ENCODE measurements at regions not wholly inside any gene's neighbourhood (a gene's known extent, or its start where the extent isn't known, plus 50 kb on each side); places are given as distances from the start of the nearest gene placed in this dataset.

DNA sequence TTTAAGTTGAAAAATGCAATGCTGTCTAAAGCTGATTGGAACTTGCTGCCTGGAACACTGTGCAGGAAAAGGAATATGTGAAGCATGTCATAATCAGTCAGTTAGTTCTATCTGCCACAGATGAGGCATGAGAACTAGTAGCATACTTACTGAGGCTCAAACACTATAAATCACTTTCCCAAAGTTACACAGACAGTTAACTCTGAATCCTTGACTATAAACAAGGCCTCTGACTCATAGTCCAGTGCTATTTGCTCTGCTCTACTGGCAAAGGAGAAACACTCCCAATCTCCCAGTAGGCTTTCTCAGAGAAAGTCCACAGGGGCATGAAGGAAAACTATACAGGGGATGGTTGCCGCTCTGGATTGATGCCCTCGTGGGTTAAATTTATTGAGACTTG lies 2078.4 kb upstream of the TENM3 start:
- Histone ChIP-seq H3K36me3 (replicated peaks in 1 of 2; ENCODE audit: control insufficient read depth in 1 of 2, insufficient read depth in 2 of 2, low read length in 2 of 2) (no peaks in the 10 kb centered on the region), H3K9me3 (ENCODE audit: low read length) (no peaks in the 10 kb centered on the region), H3K4me2 (ENCODE audit: low read depth, low read length) (no peak overlapping the region), H2AFZ (ENCODE audit: low read length) (no peak overlapping the region), H4K20me1 (ENCODE audit: insufficient read depth, low read length) (no peaks in the 10 kb centered on the region), H3K9ac (ENCODE audit: insufficient read depth, low read depth, low read length) (no peak overlapping the region), H3K4me3 (replicated peaks in 1 of 3; ENCODE audit: insufficient read depth in 1 of 3, low read depth in 2 of 3, low read length in 3 of 3) (no peak overlapping the region), H3K4me1 (ENCODE audit: insufficient read depth, low read length) (0 out of 2 replicates have a peak, but pooled peaks cover 6% of the 10 kb centered on the region), H3K79me2 (ENCODE audit: insufficient read depth, low read length) (no peaks in the 10 kb centered on the region), H3K27ac (ENCODE audit: extremely low read length, insufficient read depth, low read length) (no peak overlapping the region), H3K27me3 (ENCODE audit: control insufficient read depth in 1 of 2, insufficient read depth in 2 of 2, low read length in 2 of 2) (no peaks in the 10 kb centered on the region; a peak in 1 of 5 replicates)
- no TSS peak for BruUV-seq (replicated peaks)
- ChIA-PET CTCF (ENCODE audit: low intra/inter-chr PET ratio, low total read pairs) (no interaction called here), POLR2A (no interaction called here)
- in situ Hi-C loops (cut with HindIII; ENCODE audit: extremely low pct_ligation_motif_present, low pct_unique_long_range_greater_than_20kb) (no loop called here), intact Hi-C loops (cut with micrococcal nuclease; ENCODE audit: unreplicated experiment) (no loop called here)
- DNase-seq (ENCODE audit: low spot score) (peak; percentile 1), FAIRE-seq (no peak), ATAC-seq (peak; percentile 55; the same call in 1 of the 3 replicates)
- no peak for TF ChIP-seq GABPB1 (CRISPR knock-in tag; IDR thresholded peaks at IDR 0.05)
- 7% methylated on average over 2 of the region's 2 CpGs for WGBS (ENCODE audit: low lambda C conversion rate)

DNA sequence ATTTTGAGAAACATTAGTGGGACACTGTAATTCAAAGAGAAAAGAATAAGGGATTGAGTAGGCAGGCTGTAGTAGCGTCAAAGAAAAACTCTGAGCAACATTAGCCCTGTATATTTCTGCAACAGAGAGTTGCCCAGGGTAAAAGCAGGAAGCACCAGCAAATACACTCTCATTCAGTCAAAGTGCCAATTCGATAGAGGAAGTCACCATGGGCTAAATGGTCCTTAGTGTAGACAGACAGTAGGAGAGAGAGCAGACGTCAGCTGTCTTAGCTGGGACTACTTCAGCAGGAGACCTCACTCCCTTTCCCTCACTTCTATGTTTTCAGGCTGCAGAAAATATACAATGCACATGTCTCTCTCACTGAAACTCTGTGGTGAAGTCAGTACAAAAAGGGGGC lies 2073.8 kb upstream of the TENM3 start:
- Histone ChIP-seq H3K27ac (ENCODE audit: extremely low read length, insufficient read depth, low read length) (no peak overlapping the region), H3K4me3 (replicated peaks in 1 of 3; ENCODE audit: insufficient read depth in 1 of 3, low read depth in 2 of 3, low read length in 3 of 3) (no peak overlapping the region), H3K79me2 (ENCODE audit: insufficient read depth, low read length) (no peaks in the 10 kb centered on the region), H3K9me3 (ENCODE audit: low read length) (no peaks in the 10 kb centered on the region), H2AFZ (ENCODE audit: low read length) (no peak overlapping the region), H3K4me2 (ENCODE audit: low read depth, low read length) (no peak overlapping the region), H3K4me1 (ENCODE audit: insufficient read depth, low read length) (no peaks in the 10 kb centered on the region), H3K9ac (ENCODE audit: insufficient read depth, low read depth, low read length) (no peak overlapping the region), H4K20me1 (ENCODE audit: insufficient read depth, low read length) (no peaks in the 10 kb centered on the region), H3K27me3 (ENCODE audit: control insufficient read depth in 1 of 2, insufficient read depth in 2 of 2, low read length in 2 of 2) (no peaks in the 10 kb centered on the region), H3K36me3 (replicated peaks in 1 of 2; ENCODE audit: control insufficient read depth in 1 of 2, insufficient read depth in 2 of 2, low read length in 2 of 2) (no peaks in the 10 kb centered on the region)
- intact Hi-C loops (cut with micrococcal nuclease; ENCODE audit: unreplicated experiment): no loop called here
- in situ Hi-C loops (cut with HindIII; ENCODE audit: extremely low pct_ligation_motif_present, low pct_unique_long_range_greater_than_20kb): no loop called here
- POLR2A ChIA-PET: no interaction called here
- TF ChIP-seq MYC (CRISPR knock-in tag; IDR thresholded peaks at IDR 0.05; ENCODE audit: borderline replicate concordance) (no peak), ZBTB42 (CRISPR knock-in tag; IDR thresholded peaks at IDR 0.05) (no peak)
- TF ChIP-seq, protein P1, sequence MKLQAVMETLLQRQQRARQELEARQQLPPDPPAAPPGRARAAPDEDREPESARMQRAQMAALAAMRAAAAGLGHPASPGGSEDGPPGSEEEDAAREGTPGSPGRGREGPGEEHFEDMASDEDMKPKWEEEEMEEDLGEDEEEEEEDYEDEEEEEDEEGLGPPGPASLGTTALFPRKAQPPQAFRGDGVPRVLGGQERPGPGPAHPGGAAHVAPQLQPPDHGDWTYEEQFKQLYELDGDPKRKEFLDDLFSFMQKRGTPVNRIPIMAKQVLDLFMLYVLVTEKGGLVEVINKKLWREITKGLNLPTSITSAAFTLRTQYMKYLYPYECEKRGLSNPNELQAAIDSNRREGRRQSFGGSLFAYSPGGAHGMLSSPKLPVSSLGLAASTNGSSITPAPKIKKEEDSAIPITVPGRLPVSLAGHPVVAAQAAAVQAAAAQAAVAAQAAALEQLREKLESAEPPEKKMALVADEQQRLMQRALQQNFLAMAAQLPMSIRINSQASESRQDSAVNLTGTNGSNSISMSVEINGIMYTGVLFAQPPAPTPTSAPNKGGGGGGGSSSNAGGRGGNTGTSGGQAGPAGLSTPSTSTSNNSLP (IDR thresholded peaks at IDR 0.05; ENCODE audit: low read depth, low read length): no peak
- TF ChIP-seq, protein P2, sequence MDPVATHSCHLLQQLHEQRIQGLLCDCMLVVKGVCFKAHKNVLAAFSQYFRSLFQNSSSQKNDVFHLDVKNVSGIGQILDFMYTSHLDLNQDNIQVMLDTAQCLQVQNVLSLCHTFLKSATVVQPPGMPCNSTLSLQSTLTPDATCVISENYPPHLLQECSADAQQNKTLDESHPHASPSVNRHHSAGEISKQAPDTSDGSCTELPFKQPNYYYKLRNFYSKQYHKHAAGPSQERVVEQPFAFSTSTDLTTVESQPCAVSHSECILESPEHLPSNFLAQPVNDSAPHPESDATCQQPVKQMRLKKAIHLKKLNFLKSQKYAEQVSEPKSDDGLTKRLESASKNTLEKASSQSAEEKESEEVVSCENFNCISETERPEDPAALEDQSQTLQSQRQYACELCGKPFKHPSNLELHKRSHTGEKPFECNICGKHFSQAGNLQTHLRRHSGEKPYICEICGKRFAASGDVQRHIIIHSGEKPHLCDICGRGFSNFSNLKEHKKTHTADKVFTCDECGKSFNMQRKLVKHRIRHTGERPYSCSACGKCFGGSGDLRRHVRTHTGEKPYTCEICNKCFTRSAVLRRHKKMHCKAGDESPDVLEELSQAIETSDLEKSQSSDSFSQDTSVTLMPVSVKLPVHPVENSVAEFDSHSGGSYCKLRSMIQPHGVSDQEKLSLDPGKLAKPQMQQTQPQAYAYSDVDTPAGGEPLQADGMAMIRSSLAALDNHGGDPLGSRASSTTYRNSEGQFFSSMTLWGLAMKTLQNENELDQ (CRISPR knock-in tag; IDR thresholded peaks at IDR 0.05; ENCODE audit: borderline replicate concordance): no peak
- WGBS (ENCODE audit: low lambda C conversion rate): 0% methylated on average over 3 of the region's 3 CpGs
- no peak for ATAC-seq
- BruUV-seq (replicated peaks): no TSS peak
- DNase-seq (ENCODE audit: low spot score): no peak
- FAIRE-seq: no peak
- CTCF ChIA-PET (ENCODE audit: low intra/inter-chr PET ratio, low total read pairs): no interaction called here

All from HepG2 (cell line).